ENCODE measurements at regions not wholly inside any gene's neighbourhood (a gene's known extent, or its start where the extent isn't known, plus 50 kb on each side); places are given as distances from the start of the nearest gene placed in this dataset.

- Histone ChIP-seq H3K9me3 (no peaks in the 10 kb centered on the region), H3K4me2 (no peak overlapping the region), H3K4me3 (ENCODE audit: low read depth in 2 of 2, low read length in 1 of 2) (no peak overlapping the region), H3K27me3 (ENCODE audit: insufficient read depth) (no peaks in the 10 kb centered on the region), H3K27ac (ENCODE audit: low read depth in 2 of 2, low read length in 1 of 2) (no peak overlapping the region), H3K9me2 (no peaks in the 10 kb centered on the region), H3K4me1 (ENCODE audit: control insufficient read depth in 1 of 2, insufficient read depth in 2 of 2, low read depth in 1 of 2, low read length in 1 of 2) (no peaks in the 10 kb centered on the region; a peak in 1 of 4 replicates), H4K20me1 (ENCODE audit: insufficient read depth) (no peaks in the 10 kb centered on the region), H3F3A (replicated peaks; ENCODE audit: insufficient read depth) (no peaks in the 10 kb centered on the region), H3K36me3 (replicated peaks in 1 of 2; ENCODE audit: control insufficient read depth in 1 of 2, insufficient read depth in 2 of 2, low read length in 1 of 2) (no peaks in the 10 kb centered on the region), H3K79me2 (ENCODE audit: insufficient read depth) (no peaks in the 10 kb centered on the region), H2AFZ (ENCODE audit: low read depth) (no peak overlapping the region), H3K9ac (no peak overlapping the region)
- POLR2A ChIA-PET = no interaction called here
- CTCF ChIA-PET = no interaction called here
- WGBS (ENCODE audit: low lambda C conversion rate) = 41% methylated on average over 2 of the region's 2 CpGs
- no peak for DNase-seq
- TF ChIP-seq RAD21 (IDR thresholded peaks at IDR 0.05; ENCODE audit: low read length) (no peak), CTCF (IDR thresholded peaks at IDR 0.05) (no peak), RXRA (IDR thresholded peaks at IDR 0.05; ENCODE audit: borderline replicate concordance, low read depth) (no peak), IRF3 (IDR thresholded peaks at IDR 0.05; ENCODE audit: low read depth, low read length) (no peak)
These were observed 161.3 kb downstream of the TM2D1 start for GRCh38 chr1:61563611-61564010.

GRCh38 chr1:61561666-61562065, 163.3 kb downstream of the TM2D1 start:
- Histone ChIP-seq H3K4me2 (no peak overlapping the region), H3K9me2 (no peaks in the 10 kb centered on the region), H4K20me1 (ENCODE audit: insufficient read depth) (no peaks in the 10 kb centered on the region), H3F3A (replicated peaks; ENCODE audit: insufficient read depth) (no peaks in the 10 kb centered on the region), H3K9ac (no peak overlapping the region), H3K4me3 (ENCODE audit: low read depth in 2 of 2, low read length in 1 of 2) (no peak overlapping the region), H3K4me1 (ENCODE audit: control insufficient read depth in 1 of 2, insufficient read depth in 2 of 2, low read depth in 1 of 2, low read length in 1 of 2) (no peaks in the 10 kb centered on the region), H3K79me2 (ENCODE audit: insufficient read depth) (no peaks in the 10 kb centered on the region), H3K27ac (ENCODE audit: low read depth in 2 of 2, low read length in 1 of 2) (no peak overlapping the region), H3K36me3 (replicated peaks in 1 of 2; ENCODE audit: control insufficient read depth in 1 of 2, insufficient read depth in 2 of 2, low read length in 1 of 2) (no peaks in the 10 kb centered on the region), H3K27me3 (ENCODE audit: insufficient read depth) (no peaks in the 10 kb centered on the region), H3K9me3 (no peaks in the 10 kb centered on the region), H2AFZ (ENCODE audit: low read depth) (no peak overlapping the region)
- no peak for TF ChIP-seq CTCF (IDR thresholded peaks at IDR 0.05)
- no peak for TF ChIP-seq TAF1 (IDR thresholded peaks at IDR 0.05; ENCODE audit: borderline replicate concordance, low read depth, low read length)
- no peak for TF ChIP-seq RFX5 (IDR thresholded peaks at IDR 0.05; ENCODE audit: low read length)
- no peak for TF ChIP-seq NRF1 (IDR thresholded peaks at IDR 0.05; ENCODE audit: low read depth, low read length)
- TF ChIP-seq MXI1 (IDR thresholded peaks at IDR 0.05; ENCODE audit: low read depth, low read length) = no peak
- TF ChIP-seq REST (IDR thresholded peaks at IDR 0.05; ENCODE audit: low read depth, low read length) = no peak
- no peak for TF ChIP-seq EZH2phosphoT487 (IDR thresholded peaks at IDR 0.05; ENCODE audit: borderline replicate concordance, low read depth)
- no peak for TF ChIP-seq IRF3 (IDR thresholded peaks at IDR 0.05; ENCODE audit: low read depth, low read length)
- no peak for TF ChIP-seq TCF12 (IDR thresholded peaks at IDR 0.05)
- no peak for TF ChIP-seq RXRA (IDR thresholded peaks at IDR 0.05; ENCODE audit: borderline replicate concordance, low read depth)
- TF ChIP-seq FOXM1 (IDR thresholded peaks at IDR 0.05; ENCODE audit: low read depth) = no peak
- no peak for TF ChIP-seq JUND (IDR thresholded peaks at IDR 0.05)
- no peak for TF ChIP-seq GATA2 (CRISPR knock-in tag; IDR thresholded peaks at IDR 0.05)
- no peak for TF ChIP-seq PBX3 (IDR thresholded peaks at IDR 0.05)
- TF ChIP-seq MEF2A (IDR thresholded peaks at IDR 0.05; ENCODE audit: borderline replicate concordance, low read depth) = no peak
- CTCF ChIA-PET = no interaction called here
- no peak for DNase-seq
- POLR2A ChIA-PET = no interaction called here
